G401 (cell line): ENCODE measurements at regions not wholly inside any gene's neighbourhood (a gene's known extent, or its start where the extent isn't known, plus 50 kb on each side); places are given as distances from the start of the nearest gene placed in this dataset.
"Not testable (repeated sequence)": the region's sequence is repeated elsewhere in the genome, so short reads cannot be mapped to it uniquely, and the experiment has no call there.

Experiments
- DNase-seq: peaks from one replicate; pipeline ENCODE4 v3.0.0-alpha.2; 2015; ENCODE audit warnings: low spot score
- in situ Hi-C: cut with HindIII; loops from 2 replicates; pipeline ENCODE4 v1.10.0; 2016; ENCODE audit warnings: low sequenced_read_pairs, mixed read lengths

DNA sequence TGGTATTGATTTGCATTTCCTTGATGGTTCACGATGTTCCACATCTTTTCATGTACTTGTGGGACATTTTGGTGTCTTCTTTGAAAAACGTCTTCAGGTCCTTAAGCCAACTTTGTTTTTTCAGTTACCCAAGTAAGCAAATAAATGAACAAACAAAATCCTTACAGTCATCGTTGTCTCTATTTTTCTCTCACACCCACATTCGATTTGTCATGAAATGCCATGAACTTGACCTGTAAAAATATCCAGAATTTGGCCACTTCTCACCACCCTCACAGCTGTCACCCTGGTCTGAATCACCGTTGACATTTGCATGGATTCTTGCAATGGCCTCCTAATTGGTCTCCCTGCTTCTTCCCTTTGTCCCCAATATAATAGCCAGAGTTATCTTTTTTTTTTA is 109.5 kb upstream of the METTL14 start:
- DNase-seq, in situ Hi-C loops: not testable (repeated sequence)

DNA sequence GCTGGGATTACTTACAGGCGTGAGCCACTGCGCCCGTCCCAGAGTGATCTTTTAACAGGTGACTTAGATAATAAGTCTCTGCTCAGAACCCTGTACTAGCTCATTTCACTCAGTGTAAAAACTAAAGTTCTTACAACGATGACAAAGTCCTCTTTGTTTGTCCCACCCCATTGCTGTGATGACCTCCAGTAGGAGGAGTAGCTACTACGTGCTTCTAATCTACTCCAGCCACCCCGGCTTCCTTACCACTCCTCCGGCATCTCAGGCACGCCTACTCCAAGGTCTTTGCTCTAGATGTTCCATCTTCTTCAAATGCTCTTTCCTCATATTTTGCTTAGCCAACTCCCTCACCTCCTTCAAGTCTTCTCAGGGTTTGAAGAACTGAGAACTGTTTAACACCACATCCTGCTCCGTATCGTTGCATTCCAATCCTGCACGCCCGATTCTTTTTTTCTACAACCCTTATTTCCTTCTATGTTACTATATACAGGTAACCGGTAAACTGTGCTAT is 108.4 kb upstream of the METTL14 start:
- in situ Hi-C loops, DNase-seq: not testable (repeated sequence)

DNA sequence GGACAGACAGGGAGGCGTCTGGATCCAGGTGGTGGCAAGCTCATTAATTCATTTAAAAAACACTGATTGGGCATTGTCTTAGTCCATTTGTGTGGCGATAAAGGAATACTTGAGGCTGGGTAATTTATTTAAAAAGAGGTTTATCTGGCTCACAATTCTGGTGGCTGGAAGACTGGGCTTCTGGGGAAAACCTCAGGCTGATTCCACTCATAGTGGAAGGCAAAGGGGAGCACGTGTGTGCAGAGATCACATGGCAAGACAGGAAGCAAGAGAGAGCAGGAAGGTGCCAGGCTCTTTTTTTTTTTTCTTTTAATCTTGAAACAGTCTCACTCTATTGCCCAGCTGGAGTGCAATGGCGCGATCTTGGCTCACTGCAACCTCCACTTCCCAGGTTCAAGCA is 100.2 kb upstream of the METTL14 start:
- DNase-seq, result no peak
- in situ Hi-C loops, result no loop called here

DNA sequence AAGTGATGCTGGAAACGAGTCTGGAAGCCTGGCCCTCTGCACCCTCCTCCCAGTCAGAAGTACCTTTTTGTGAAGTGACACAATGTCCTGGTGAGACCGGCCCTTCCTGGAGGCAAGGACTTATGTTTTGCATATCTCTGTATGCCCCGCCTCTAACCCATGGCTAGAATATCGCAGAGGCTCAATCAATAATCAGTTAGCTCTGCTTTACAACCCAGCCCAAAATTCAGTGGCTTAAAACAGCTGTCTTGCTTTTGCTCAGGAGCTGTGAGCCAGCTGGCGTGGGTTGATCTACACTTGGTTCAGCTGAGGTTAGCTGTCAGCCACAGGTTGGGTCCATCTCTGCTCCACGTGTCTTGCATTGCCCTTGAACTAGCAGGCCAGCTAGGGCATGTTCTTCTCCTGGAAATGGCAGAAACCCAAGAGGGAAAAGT is 98.8 kb upstream of the METTL14 start:
- in situ Hi-C loops, result no loop called here
- DNase-seq, result no peak

DNA sequence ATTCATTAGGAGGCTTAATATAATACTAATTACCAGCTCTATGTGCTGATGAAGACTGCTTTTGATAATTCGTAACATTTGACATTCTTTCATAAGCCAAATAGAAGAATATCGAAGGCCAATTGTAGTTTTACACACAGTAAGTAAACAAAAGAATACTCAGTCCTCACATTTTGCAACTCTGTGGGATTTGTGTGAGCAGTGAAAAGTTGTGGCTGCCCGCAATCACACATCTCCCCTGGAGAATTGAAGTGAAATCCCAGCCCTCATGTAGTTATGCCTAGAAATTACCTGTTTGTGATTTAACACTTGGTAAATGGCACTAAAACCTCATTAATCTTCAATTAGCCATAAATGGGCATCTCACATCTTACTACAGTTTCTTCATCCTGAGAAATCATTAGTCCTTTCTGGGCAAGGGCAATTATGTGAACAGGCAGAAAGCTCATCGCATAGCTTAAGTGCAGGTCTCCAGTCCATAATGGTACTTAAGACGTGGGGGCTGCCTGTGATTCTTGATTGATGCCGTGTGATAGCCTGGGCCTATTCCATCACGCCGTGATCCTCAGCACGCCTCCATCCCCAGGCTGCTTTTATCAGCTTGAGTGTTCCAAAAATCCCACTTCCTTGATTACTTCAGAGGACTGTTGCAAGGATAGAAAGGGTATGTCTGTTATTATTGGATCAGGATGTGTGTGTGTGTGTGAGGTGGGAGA is 97.9 kb upstream of the METTL14 start:
- in situ Hi-C loops, result no loop called here
- DNase-seq, result no peak

DNA sequence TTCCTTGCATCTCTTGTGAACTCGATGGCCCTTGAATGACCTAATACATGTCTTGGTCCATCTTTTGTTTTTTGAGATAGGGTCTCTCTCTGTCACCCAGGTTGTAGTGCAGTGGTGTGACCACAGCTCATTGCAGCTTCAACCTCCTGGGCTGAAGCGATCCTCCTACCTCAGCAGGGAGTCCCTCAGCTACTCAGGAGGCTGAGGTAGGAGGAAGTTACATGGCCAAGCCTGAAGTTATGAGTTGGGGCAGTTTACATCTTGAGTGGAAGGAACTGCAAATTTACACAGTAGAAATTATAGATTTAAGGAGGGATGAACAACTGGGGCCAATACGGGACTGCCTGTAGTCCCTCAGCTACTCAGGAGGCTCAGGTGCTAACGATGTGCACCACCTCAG is 97.2 kb upstream of the METTL14 start:
- no peak for DNase-seq
- in situ Hi-C loops, result no loop called here

DNA sequence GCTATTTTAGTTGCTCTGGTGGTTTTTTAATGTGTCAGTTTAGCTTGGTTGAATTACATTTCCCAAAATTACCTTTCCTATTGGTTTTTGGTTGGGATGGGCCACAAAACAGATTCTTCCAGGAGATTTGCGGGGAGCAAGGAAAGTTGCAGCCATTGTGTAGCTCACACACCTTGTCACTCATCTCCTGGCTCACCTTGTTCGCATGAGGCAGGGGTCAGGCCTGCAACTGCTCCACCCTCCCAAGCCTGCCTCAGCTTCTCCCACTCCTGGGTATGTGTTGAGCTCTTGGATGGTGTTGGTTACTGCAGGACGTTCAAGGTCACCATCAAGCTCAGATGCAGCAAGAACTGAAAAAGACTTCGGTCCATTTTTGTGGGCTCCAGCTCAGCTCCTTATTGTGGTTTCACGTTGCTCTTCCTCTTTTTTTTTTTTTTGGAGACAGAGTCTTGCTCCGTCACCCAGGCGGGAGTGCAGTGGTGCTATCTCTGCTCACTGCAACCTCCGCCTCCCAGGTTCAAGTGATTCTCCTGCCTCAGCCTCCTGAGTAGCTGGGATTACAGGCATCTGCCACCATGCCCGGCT is 95.6 kb upstream of the METTL14 start:
- in situ Hi-C loops, result no loop called here
- DNase-seq, result no peak

DNA sequence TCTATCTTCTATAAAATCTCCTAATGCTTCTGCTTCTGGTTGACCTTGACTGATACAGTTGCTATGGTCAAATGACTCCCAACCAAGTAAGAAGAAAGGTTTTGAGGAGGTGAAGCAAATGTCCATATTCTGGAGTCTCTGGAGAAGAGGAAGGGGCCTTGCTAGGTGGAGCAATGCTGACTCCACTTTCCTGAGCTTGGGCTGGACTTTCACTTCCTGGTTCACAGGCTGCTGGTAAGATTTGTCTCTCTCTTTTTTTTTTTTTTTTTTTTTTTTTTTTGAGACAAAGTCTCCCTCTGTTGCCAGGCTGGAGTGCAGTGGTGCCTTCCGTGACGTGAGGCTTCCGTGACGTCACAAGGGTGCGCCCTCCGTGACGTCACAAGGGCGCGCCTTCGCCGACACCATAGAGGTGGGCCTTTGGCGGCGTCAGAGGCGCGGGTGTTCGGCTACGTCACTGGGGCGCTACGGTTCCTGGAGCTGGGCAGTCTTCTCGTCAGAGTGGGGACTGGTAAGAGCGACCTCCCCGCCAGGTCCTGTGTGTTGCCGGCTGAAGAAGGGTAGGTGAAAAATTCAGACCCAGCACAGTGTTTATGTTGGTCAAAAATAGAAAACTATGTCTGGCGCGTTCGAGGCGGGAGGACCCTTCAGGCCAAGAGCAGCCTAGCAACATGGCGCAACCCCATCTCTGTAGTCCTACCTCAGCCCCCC is 93.7 kb upstream of the METTL14 start:
- in situ Hi-C loops, result not testable (repeated sequence)
- peak; percentile 89 for DNase-seq

DNA sequence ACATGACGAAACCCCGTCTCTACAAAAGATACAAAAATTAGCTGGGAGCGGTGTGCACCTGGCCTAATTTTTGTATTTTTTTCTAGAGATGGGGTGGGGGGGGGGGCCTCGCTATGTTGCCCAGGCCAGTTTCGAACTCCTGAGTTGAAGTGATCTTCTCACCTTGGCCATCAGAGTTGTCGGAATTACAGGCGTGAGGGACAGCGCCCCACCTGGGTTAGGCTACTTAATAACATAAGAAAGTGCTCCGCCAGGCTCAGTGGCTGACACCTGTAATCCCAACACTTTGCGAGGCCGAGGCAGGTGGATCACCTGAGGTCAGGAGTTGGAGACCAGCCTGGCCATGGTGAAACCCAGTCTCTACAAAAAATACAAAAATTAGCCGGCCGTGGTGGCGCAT is 92.9 kb upstream of the METTL14 start:
- DNase-seq, in situ Hi-C loops: not testable (repeated sequence)

DNA sequence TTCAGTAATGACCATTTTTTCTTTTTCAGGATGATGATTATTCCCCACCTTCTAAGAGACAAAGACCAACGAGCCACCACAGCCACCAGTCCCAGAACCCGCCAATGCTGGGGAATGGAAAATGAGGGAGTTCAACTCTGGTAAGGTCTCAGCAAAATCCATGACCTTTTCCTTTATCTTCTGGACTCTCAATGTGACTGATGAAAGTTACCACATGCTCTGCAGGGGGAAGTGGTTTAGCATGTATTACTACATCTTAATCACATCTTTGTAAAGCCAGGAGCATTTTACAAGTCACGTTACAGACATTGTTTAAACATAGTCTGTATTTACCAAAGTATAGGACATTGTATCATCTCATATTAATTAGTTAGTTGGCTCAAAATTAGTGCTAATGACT is 89.3 kb upstream of the METTL14 start:
- in situ Hi-C loops, DNase-seq: not testable (repeated sequence)

DNA sequence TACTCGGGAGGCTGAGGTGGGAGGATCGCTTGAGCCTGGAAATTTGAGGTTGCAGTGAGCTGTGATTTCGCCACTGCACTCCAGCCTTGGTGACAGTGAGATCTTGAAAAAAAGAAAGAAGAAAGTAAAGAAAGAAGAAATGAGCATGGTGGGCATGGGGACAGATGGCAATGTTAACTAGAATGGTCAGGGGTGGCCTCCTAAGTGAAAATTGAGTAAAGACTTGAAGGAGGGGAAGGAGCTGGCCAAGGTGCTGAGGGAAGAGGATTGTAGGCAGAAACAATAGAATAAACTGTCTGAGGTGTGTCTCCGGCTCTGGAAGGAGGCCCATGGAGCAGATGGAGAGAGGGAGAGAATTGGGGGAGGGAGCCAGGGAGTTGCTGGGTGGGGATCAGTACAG is 60.1 kb upstream of the METTL14 start:
- DNase-seq, in situ Hi-C loops: not testable (repeated sequence)

DNA sequence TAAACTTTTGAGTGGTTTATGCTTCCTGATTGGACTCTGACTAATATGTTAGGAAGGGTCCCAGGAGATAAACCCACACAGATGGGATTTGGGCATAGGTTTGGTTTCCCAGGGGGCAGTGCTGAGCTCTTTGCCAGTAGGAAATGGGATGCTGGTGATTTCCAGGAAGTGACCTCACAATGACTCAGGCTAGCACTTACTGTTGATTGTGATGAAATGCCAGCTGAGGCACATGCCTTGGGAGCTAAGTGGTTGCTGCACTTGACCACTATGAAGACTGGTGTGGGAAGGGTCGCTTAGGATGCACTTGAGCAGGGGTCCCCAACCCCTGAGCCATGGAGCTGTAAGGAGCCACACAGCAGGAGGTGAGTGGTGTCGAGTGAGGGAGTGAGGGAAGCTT is 55.5 kb upstream of the METTL14 start:
- DNase-seq, in situ Hi-C loops: not testable (repeated sequence)

DNA sequence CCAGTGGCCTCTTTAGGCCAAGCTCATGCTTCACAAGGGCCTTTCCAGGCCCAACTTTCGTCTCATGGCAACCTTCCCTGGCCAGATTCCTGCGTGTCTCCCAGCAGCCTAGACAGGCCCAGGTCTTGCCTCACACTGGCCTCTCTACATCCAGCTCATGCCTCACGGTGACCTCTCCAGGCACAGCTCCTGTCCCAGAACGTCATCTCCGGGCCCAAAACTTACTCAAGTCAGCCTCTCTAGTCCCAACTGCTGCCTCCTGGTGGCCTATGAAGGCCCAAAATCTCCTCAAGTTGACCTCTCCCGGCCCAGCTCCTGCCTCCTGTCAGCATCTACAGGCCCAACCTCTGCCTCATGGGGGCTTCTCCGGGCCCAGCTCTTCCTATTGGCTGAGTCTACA is 54.3 kb upstream of the METTL14 start:
- DNase-seq, in situ Hi-C loops: not testable (repeated sequence)

DNA sequence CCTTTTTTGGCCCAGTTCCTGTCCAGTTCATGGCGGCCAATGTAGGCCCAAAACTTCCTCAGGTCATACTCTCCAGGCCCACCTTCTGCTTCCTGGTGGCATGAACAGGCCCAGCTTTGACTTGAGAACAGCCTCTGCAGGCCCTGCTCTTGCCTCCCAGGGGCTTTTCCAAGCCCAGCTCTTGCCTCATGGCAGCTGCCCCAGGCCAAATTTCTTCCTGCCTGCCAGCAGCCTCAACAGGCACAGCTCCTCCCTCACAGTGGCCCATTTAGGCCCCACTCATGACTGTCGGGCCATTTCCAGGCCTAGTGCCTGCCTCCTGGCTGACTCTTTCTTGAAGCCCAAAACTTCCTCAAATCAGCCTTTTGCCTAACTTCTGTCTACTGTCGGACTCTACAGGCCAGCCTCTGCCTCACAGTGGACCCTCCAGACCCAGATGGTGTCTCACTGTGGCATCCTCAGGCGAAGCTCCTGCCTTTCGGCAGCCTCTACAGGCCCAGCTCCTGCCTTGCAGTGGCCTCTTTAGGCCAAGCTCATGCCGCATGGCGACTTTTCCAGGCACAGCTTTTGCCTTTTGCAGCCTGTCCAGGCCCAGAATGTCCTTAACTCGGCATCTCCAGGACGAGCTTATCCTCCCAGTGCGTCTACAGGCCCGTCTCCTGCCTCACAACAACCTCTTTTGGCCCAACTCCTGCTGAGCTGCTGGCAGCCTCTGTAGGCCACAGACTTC is 53.7 kb upstream of the METTL14 start:
- DNase-seq, in situ Hi-C loops: not testable (repeated sequence)

DNA sequence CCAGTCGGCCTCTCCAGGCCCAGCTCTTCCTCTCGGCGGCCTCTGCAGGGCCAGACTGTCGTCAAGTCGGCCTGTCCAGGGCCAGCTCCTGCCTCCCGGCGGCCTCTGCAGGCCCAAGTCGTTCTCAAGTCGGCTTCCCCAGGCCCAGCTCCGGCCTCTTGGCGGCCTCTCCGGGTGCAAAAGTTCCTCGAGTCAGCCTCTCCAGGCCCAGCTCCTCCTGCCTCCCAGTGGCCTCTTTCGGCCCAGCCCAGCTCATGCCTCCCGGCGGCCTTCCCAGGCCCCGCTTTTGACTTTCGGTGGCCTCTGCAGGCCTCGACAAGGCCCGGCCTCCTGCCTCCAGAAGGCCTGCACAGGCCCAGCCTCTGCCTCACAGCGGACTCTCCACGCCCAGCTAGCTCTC is 51.7 kb upstream of the METTL14 start:
- DNase-seq, in situ Hi-C loops: not testable (repeated sequence)

DNA sequence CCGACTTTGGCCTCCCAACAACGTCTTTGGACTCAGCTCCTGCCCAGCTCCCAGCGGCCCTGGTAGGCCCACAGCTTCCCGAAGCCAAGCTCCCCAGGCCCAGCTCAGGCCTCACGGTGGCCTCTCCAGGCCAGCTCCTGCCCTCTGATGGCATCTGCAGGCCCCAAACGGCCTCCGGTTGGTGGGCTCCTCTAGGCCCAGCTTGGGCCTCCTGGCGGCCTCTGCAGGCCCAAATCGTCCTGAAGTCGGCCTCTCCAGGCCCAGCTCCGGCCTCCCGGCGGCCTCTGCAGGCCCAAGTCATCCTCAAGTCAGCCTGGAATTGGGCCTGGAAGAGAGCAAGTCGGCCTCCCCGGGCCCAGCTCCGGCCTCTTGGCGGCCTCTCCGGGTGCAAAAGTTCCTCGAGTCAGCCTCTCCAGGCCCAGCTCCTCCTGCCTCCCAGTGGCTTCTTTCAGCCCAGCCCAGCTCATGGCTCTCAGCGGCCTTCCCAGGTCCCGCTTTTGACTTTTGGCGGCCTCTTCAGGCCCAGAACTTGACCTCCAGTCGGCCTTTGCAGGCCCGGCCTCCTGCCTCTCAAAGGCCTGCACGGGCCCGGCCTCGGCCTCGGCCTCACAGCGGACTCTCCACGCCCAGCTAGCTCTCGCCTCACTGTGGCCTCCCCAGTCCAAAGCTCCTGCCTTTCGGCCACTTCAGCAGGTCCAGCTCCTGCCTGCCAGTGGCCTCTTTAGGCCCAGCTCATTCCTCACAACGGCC is 50.9 kb upstream of the METTL14 start:
- not testable (repeated sequence) for DNase-seq

More for the DNA sequence above, 50.9 kb upstream of the METTL14 start:
- in situ Hi-C loops, result not testable (repeated sequence)
